NT2/D1 (cell line): ENCODE measurements at regions not wholly inside any gene's neighbourhood (a gene's known extent, or its start where the extent isn't known, plus 50 kb on each side); places are given as distances from the start of the nearest gene placed in this dataset.

Experiments used
- SUZ12 ChIP-seq: IDR thresholded peaks from 2 replicates; pipeline ENCODE4 v1.6.1; 2011; ENCODE audit not compliant: insufficient read length, insufficient read depth; ENCODE audit errors: extremely low read depth
- YY1 ChIP-seq: IDR thresholded peaks from 2 replicates; pipeline ENCODE4 v1.6.1; 2011; ENCODE audit not compliant: insufficient read length, insufficient read depth
- ZNF274 ChIP-seq: IDR thresholded peaks from 2 replicates; pipeline ENCODE4 v1.6.1; 2011; ENCODE audit warnings: mild to moderate bottlenecking, low read depth, low read length

DNA sequence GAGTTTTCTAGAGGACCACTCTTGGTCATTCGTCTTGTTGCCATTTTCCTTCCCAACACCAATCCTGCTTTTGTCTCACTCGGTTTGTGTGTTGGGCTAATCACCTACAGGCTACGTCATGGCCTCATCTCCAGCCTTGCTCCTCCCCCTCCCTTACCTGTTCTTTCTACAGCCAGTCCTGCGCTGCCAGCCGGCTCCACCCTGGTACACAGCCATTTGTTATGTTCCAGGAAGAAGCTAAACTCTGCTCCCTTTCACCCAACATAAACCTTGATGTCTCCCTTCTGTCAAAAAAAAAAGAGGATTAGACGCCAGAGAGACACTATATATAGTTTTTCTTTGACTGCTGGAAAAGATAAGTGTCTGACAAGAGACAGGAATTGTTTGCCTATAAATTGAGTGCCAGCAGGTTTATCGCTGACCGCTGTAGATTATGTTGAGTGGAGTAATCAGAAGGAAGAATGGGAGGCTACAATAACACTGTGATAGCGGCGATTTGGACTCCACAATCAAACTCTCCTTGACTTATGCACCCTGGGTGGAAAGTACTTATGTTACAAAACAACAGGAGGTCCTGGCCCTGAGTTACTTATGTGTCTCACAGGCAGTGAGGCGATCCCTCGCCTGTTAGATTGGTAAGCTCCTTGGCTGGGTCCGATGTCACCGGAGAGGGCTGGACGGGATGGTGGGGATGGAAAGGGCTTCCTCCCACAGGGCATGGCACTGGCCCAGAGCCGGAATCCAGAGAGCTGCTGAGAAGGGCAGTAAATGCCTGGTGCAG lies 171.3 kb upstream of the BMPER start:
- TF ChIP-seq YY1 = no peak
- TF ChIP-seq SUZ12 = no peak
- TF ChIP-seq ZNF274 = no peak
